Testis (tissue), 2 donors: ENCODE measurements at regions not wholly inside any gene's neighbourhood (a gene's known extent, or its start where the extent isn't known, plus 50 kb on each side); places are given as distances from the start of the nearest gene placed in this dataset.
"Not testable (repeated sequence)": the region's sequence is repeated elsewhere in the genome, so short reads cannot be mapped to it uniquely, and the experiment has no call there.

Experiments
- POLR2A ChIP-seq: fragments of 450-650 bp; IDR thresholded peaks from one replicate; pipeline ENCODE4 v1.6.1; 2017; ENCODE audit warnings: antibody characterized with exemption, mild to moderate bottlenecking, moderate library complexity
- TF ChIP-seq, protein P1 (sequence below), 3 experiments: fragments of 450-650 bp in 2 of 3; fragments of 200-600 bp in 1 of 3; sonication (generic) in 1 of 3; IDR thresholded peaks; one replicate each; pipeline ENCODE4 v1.5.1; 2016 to 2019; ENCODE audit warnings: antibody characterized with exemption in 3 of 3, mild to moderate bottlenecking in 2 of 3, moderate library complexity in 1 of 3

DNA sequence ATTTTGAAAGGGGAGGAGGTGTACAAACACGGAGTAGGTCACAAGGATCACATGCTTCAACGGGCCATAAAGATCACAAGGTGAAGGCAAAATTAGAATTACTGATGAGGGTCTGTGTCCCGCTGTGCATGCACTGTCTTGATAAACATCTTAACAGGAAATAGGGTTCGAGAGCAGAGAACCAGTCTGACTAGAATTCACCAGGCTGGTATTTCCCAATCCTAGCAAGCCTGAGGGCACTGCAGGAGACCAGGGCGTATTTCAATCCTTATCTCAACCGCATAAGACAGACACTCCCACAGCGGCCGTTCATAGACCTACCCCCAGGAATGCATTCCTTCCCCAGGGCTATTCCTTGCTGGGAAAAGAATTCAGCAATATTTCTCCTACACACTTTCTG, 80.0 kb upstream of the NUPR2 start:
- TF ChIP-seq, protein P1, sequence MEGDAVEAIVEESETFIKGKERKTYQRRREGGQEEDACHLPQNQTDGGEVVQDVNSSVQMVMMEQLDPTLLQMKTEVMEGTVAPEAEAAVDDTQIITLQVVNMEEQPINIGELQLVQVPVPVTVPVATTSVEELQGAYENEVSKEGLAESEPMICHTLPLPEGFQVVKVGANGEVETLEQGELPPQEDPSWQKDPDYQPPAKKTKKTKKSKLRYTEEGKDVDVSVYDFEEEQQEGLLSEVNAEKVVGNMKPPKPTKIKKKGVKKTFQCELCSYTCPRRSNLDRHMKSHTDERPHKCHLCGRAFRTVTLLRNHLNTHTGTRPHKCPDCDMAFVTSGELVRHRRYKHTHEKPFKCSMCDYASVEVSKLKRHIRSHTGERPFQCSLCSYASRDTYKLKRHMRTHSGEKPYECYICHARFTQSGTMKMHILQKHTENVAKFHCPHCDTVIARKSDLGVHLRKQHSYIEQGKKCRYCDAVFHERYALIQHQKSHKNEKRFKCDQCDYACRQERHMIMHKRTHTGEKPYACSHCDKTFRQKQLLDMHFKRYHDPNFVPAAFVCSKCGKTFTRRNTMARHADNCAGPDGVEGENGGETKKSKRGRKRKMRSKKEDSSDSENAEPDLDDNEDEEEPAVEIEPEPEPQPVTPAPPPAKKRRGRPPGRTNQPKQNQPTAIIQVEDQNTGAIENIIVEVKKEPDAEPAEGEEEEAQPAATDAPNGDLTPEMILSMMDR (IDR thresholded peaks at IDR 0.05) = not testable (repeated sequence)
- not testable (repeated sequence) for TF ChIP-seq POLR2A
